K562 (cell line): ENCODE measurements at regions not wholly inside any gene's neighbourhood (a gene's known extent, or its start where the extent isn't known, plus 50 kb on each side); places are given as distances from the start of the nearest gene placed in this dataset.

ENCODE experiments used
- CTCFL ChIP-seq: IDR thresholded peaks from 2 replicates; pipeline ENCODE4 v1.6.1; 2011; ENCODE audit warnings: borderline replicate concordance, low read depth, mild to moderate bottlenecking, moderate library complexity, low read length; ENCODE audit not compliant: insufficient read depth, poor library complexity, severe bottlenecking
- E2F1 ChIP-seq: sonication (generic); formaldehyde crosslinking; IDR thresholded peaks from 2 replicates; pipeline ENCODE4 v1.8.1; 2023; ENCODE audit warnings: mild to moderate bottlenecking, missing genetic modification reagents, moderate library complexity
- ESRRB ChIP-seq: fragments of 250-450 bp; sonication (Bioruptor Pico); IDR thresholded peaks from 2 replicates; pipeline ENCODE4 v1.5.0; 2020; ENCODE audit warnings: mild to moderate bottlenecking, moderate library complexity, borderline replicate concordance
- ETS1 ChIP-seq: conservative IDR thresholded peaks from 2 replicates; pipeline ENCODE4 v1.6.1; 2011; ENCODE audit warnings: low read depth, mild to moderate bottlenecking, low read length; ENCODE audit not compliant: control insufficient read depth
- EWSR1 ChIP-seq: fragments of 450-650 bp; IDR thresholded peaks from 2 replicates; pipeline ENCODE4 v1.6.1; 2018; ENCODE audit warnings: borderline replicate concordance, mild to moderate bottlenecking, low read depth, moderate library complexity; ENCODE audit not compliant: partially characterized antibody
- FOS ChIP-seq: IDR thresholded peaks from 3 replicates; pipeline ENCODE4 v1.6.1; 2011; ENCODE audit not compliant: insufficient read length; ENCODE audit errors: extremely low read depth
- GABPB1 ChIP-seq: sonication (generic); formaldehyde crosslinking; IDR thresholded peaks from 2 replicates; pipeline ENCODE4 v1.8.0; 2022; ENCODE audit warnings: mild to moderate bottlenecking, missing genetic modification reagents
- GMEB1 ChIP-seq: fragments of 250-450 bp; sonication (Bioruptor Pico); IDR thresholded peaks from 2 replicates; pipeline ENCODE4 v1.4.0; 2020; ENCODE audit warnings: mild to moderate bottlenecking
- KAT8 ChIP-seq: fragments of 450-650 bp; IDR thresholded peaks from 2 replicates; pipeline ENCODE4 v1.6.1; 2016; ENCODE audit warnings: low read depth, mild to moderate bottlenecking
- KDM1A ChIP-seq, 2 experiments: fragments of 450-650 bp; IDR thresholded peaks; 2 replicates each; pipeline ENCODE4 v1.6.1; 2016; ENCODE audit warnings: mild to moderate bottlenecking in 2 of 2
- MLLT1 ChIP-seq, 2 experiments: fragments of 450-650 bp; IDR thresholded peaks; 2 replicates each; pipeline ENCODE4 v1.6.1; 2016
- OTX1 ChIP-seq: fragments of 450-650 bp; formaldehyde crosslinking; IDR thresholded peaks from 2 replicates; pipeline ENCODE4 v1.4.0; 2022; ENCODE audit warnings: mild to moderate bottlenecking
- SAFB2 ChIP-seq: fragments of 200-400 bp; formaldehyde crosslinking; IDR thresholded peaks from 2 replicates; pipeline ENCODE4 v1.6.1; 2018; ENCODE audit warnings: borderline replicate concordance, low read length, low read depth, moderate library complexity; ENCODE audit not compliant: severe bottlenecking
- SMAD4 ChIP-seq: fragments of 250-450 bp; sonication (Bioruptor Pico); conservative IDR thresholded peaks from 2 replicates; pipeline ENCODE4 v1.8.0; 2021; ENCODE audit warnings: inconsistent platforms, mild to moderate bottlenecking, moderate library complexity
- SRSF1 ChIP-seq: fragments of 200-400 bp; formaldehyde crosslinking; IDR thresholded peaks from 2 replicates; pipeline ENCODE4 v1.6.1; 2017; ENCODE audit warnings: mild to moderate bottlenecking, low read depth, low read length, moderate library complexity
- STAT5B ChIP-seq: fragments of 250-450 bp; sonication (Bioruptor Pico); IDR thresholded peaks from 2 replicates; pipeline ENCODE4 v1.8.0; 2021; ENCODE audit warnings: mild to moderate bottlenecking, inconsistent platforms
- TARDBP ChIP-seq: fragments of 450-650 bp; IDR thresholded peaks from 2 replicates; pipeline ENCODE4 v1.6.1; 2016
- XRCC3 ChIP-seq: fragments of 450-650 bp; IDR thresholded peaks from 2 replicates; pipeline ENCODE4 v1.6.1; 2017; ENCODE audit warnings: mild to moderate bottlenecking, moderate library complexity
- ZNF644 ChIP-seq: fragments of 200-800 bp; sonication (Bioruptor generic); IDR thresholded peaks from 2 replicates; pipeline ENCODE4 v1.6.1; 2016; ENCODE audit warnings: low read depth, missing genetic modification characterization, missing compliant biosample characterization
- ZNF764 ChIP-seq: fragments of 250-450 bp; sonication (Bioruptor Pico); IDR thresholded peaks from 2 replicates; pipeline ENCODE4 v1.4.0; 2020; ENCODE audit warnings: low read depth, mild to moderate bottlenecking, moderate library complexity

GRCh38 chr6:148144917-148145521 is 197.6 kb upstream of the SASH1 start (continued):
- TF ChIP-seq CTCFL (peak; percentile 37), GMEB1 (CRISPR knock-in tag) (no peak), ESRRB (CRISPR knock-in tag) (no peak), ZNF764 (no peak), STAT5B (CRISPR knock-in tag) (no peak), E2F1 (CRISPR knock-in tag) (no peak), ETS1 (no peak), TARDBP (no peak), GABPB1 (CRISPR knock-in tag) (no peak), XRCC3 (no peak), FOS (no peak), MLLT1 (IDR thresholded peaks at IDR 0.05) (no peak), SMAD4 (no peak), ZNF644 (tag) (no peak), KDM1A (IDR thresholded peaks at IDR 0.05) (no peak), OTX1 (CRISPR knock-in tag) (no peak), SAFB2 (no peak), SRSF1 (no peak), EWSR1 (no peak), KAT8 (no peak)
